Activated naive CD8-positive, alpha-beta T cell (primary cell): ENCODE measurements at regions not wholly inside any gene's neighbourhood (a gene's known extent, or its start where the extent isn't known, plus 50 kb on each side); places are given as distances from the start of the nearest gene placed in this dataset.
"Not testable (repeated sequence)": the region's sequence is repeated elsewhere in the genome, so short reads cannot be mapped to it uniquely, and the experiment has no call there.

ENCODE experiments used
- H3K27ac Mint-ChIP-seq: one replicate; pipeline ENCODE4 v1.8.0; 2021; ENCODE audit warnings: mixed read lengths
- H3K27me3 Mint-ChIP-seq: one replicate; pipeline ENCODE4 v1.8.0; 2021; ENCODE audit warnings: mixed read lengths
- H3K36me3 Mint-ChIP-seq: one replicate; pipeline ENCODE4 v1.8.0; 2021; ENCODE audit warnings: mixed read lengths
- H3K4me1 Mint-ChIP-seq: one replicate; pipeline ENCODE4 v1.8.0; 2021; ENCODE audit warnings: low read depth, mixed read lengths
- H3K4me3 Mint-ChIP-seq: one replicate; pipeline ENCODE4 v1.8.0; 2021; ENCODE audit warnings: mild to moderate bottlenecking, mixed read lengths
- H3K9me3 Mint-ChIP-seq: one replicate; pipeline ENCODE4 v1.8.0; 2021; ENCODE audit warnings: low read depth, mixed read lengths

DNA sequence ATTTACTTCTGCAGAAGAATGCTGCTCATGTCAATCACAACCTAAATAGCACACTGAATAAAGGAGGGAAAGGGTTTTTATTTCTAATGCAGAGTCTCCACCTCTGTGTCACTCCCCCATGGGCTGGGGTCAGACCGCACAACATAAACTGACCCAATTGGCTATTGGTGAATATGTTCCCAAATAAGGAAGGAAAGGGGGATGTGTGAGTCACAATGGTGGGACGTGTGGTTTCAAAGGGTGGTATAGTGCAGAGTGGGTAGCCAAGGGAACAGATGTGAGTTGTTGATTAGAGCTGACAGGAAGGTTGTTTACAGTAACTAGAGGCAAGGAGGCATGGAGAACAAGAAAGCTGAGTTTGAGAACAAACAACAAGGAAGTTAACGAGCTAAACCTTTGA, 491.8 kb downstream of the ZPLD1 start:
- H3K4me3 Mint-ChIP-seq: no peak overlapping the region
- peaks cover 12% of the 10 kb centered on the region for H3K9me3 Mint-ChIP-seq
- no peaks in the 10 kb centered on the region for H3K27me3 Mint-ChIP-seq
- H3K36me3 Mint-ChIP-seq: no peaks in the 10 kb centered on the region
- no peak overlapping the region for H3K27ac Mint-ChIP-seq
- no peaks in the 10 kb centered on the region for H3K4me1 Mint-ChIP-seq

GRCh38 chr3:102933377-102933776, 498.6 kb downstream of the ZPLD1 start:
- H3K4me3 Mint-ChIP-seq: no peak overlapping the region
- H3K27ac Mint-ChIP-seq: no peak overlapping the region
- no peaks in the 10 kb centered on the region for H3K36me3 Mint-ChIP-seq
- no peaks in the 10 kb centered on the region for H3K27me3 Mint-ChIP-seq
- no peaks in the 10 kb centered on the region for H3K4me1 Mint-ChIP-seq
- peaks cover 3% of the 10 kb centered on the region for H3K9me3 Mint-ChIP-seq

GRCh38 chr3:102936511-102937045, 501.8 kb downstream of the ZPLD1 start:
- H3K27me3 Mint-ChIP-seq: no peaks in the 10 kb centered on the region
- H3K9me3 Mint-ChIP-seq: peaks cover 7% of the 10 kb centered on the region
- H3K4me3 Mint-ChIP-seq: no peak overlapping the region
- H3K36me3 Mint-ChIP-seq: no peaks in the 10 kb centered on the region
- no peak overlapping the region for H3K27ac Mint-ChIP-seq
- no peaks in the 10 kb centered on the region for H3K4me1 Mint-ChIP-seq

DNA sequence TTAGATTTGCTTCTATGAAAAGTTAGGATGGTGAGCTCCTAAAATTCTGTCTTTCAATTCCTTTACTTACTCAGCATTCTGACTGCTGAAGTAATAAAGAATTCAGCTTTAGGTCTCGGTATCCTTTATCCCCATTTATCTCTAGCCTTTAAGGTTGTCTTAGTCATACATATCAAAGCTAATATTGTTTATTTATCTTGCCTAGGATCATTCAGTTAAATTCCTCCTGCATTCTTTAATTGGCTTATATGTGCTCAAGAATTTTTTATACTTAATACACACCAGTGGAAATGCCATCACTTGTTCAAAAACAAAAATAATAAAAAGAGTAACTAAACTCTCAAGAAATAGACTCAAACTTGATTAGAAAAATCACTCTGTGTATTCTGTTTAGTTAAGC, 507.0 kb downstream of the ZPLD1 start:
- no peaks in the 10 kb centered on the region for H3K27me3 Mint-ChIP-seq
- H3K36me3 Mint-ChIP-seq: no peaks in the 10 kb centered on the region
- no peak overlapping the region for H3K27ac Mint-ChIP-seq
- no peaks in the 10 kb centered on the region for H3K4me1 Mint-ChIP-seq
- peaks cover 4% of the 10 kb centered on the region for H3K9me3 Mint-ChIP-seq
- H3K4me3 Mint-ChIP-seq: no peak overlapping the region

- not testable (repeated sequence) for H3K4me3 Mint-ChIP-seq, H3K36me3 Mint-ChIP-seq, H3K27me3 Mint-ChIP-seq, H3K4me1 Mint-ChIP-seq, H3K9me3 Mint-ChIP-seq, H3K27ac Mint-ChIP-seq
These were observed 511.6 kb downstream of the ZPLD1 start for GRCh38 chr3:102946445-102946844.

- no peak overlapping the region for H3K27ac Mint-ChIP-seq
- H3K27me3 Mint-ChIP-seq: no peaks in the 10 kb centered on the region
- no peak overlapping the region for H3K4me3 Mint-ChIP-seq
- H3K36me3 Mint-ChIP-seq: no peaks in the 10 kb centered on the region
- H3K4me1 Mint-ChIP-seq: no peaks in the 10 kb centered on the region
- peaks cover 4% of the 10 kb centered on the region for H3K9me3 Mint-ChIP-seq
These were observed 537.5 kb downstream of the ZPLD1 start for GRCh38 chr3:102972350-102972749.

DNA sequence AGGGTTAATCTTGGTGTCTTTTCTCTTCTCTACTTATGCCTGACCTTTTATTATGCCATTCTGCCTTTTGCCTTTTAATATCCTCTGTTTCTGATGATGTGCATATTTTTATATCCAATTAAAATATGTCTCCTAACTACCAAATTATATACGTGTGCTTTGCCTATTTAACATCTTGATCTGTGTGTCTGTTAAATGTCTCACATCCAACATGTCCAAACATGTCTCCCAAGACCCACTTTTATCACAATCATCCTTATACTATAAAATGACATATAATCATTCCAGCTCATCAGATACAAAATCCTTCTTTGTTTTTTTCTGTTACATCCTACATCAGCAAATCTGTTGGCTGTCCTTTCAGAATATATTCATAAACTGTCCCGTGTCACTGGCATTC, 539.5 kb downstream of the ZPLD1 start:
- Mint-ChIP-seq H3K4me1 (no peaks in the 10 kb centered on the region), H3K4me3 (no peak overlapping the region), H3K27ac (no peak overlapping the region), H3K9me3 (peaks cover 4% of the 10 kb centered on the region), H3K27me3 (no peaks in the 10 kb centered on the region), H3K36me3 (no peaks in the 10 kb centered on the region)

- Mint-ChIP-seq H3K27ac (no peak overlapping the region), H3K9me3 (no peaks in the 10 kb centered on the region), H3K4me3 (no peak overlapping the region), H3K36me3 (no peaks in the 10 kb centered on the region), H3K27me3 (no peaks in the 10 kb centered on the region), H3K4me1 (no peaks in the 10 kb centered on the region)
These were observed 544.4 kb downstream of the ZPLD1 start for GRCh38 chr3:102979191-102979590.

DNA sequence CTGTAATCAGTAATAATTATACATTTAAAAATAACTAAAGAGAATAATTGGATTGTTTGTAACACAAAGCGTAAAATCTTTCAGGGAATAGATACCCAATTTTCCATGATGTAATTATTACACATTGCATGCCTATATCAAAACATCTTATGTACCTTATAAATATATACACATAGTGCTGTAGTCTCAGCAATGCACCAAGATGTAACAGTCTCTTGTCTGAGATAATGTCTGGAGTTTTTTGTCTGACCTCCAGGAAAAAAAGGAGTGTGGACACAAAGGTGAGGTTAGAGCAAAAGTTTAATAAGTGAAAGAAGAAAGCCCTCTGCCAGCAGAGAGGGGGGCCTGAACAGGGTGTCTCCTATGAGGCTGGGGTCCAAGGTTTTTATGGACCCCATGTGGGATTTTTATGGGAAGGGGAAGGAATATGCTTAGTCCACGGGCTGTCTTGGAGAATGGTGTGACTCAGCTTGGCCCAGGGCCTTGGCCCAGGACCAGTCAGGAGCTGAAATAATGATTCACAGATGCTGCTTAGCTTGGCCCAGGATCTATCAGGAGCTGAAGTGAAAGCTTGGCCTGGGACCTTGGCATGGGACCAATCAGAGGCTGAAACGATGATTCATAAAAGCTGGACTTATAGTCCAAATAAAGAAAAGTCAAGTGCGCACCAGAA, 545.0 kb downstream of the ZPLD1 start:
- Mint-ChIP-seq H3K9me3 (no peaks in the 10 kb centered on the region), H3K4me3 (no peak overlapping the region), H3K27ac (no peak overlapping the region), H3K4me1 (no peaks in the 10 kb centered on the region), H3K27me3 (no peaks in the 10 kb centered on the region), H3K36me3 (no peaks in the 10 kb centered on the region)

DNA sequence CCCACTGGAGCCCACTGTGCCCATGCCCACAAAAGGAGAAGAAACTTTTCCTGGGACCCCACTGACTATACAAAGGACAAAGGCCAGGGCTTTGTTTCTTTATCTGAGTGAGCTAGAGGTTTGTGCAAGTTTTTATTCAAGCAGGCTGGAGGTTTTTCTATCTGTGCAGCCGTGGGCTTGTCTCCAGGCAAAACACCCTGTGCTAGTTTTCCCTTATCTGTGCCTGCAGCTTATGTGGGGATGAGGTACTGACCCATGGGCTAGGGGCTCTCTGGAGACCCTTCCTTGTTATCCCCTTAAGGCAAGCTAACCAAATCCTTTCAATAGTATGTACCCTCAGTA, 545.5 kb downstream of the ZPLD1 start:
- H3K27me3 Mint-ChIP-seq: no peaks in the 10 kb centered on the region
- no peaks in the 10 kb centered on the region for H3K4me1 Mint-ChIP-seq
- H3K4me3 Mint-ChIP-seq: no peak overlapping the region
- no peaks in the 10 kb centered on the region for H3K36me3 Mint-ChIP-seq
- no peak overlapping the region for H3K27ac Mint-ChIP-seq
- H3K9me3 Mint-ChIP-seq: no peaks in the 10 kb centered on the region

- H3K9me3 Mint-ChIP-seq: peaks cover 4% of the 10 kb centered on the region
- no peaks in the 10 kb centered on the region for H3K27me3 Mint-ChIP-seq
- H3K4me1 Mint-ChIP-seq: no peaks in the 10 kb centered on the region
- no peak overlapping the region for H3K27ac Mint-ChIP-seq
- H3K4me3 Mint-ChIP-seq: no peak overlapping the region
- H3K36me3 Mint-ChIP-seq: no peaks in the 10 kb centered on the region
These were observed 567.8 kb downstream of the ZPLD1 start for GRCh38 chr3:103002425-103003176.

GRCh38 chr3:103006526-103007183, 571.8 kb downstream of the ZPLD1 start:
- H3K27ac Mint-ChIP-seq: no peak overlapping the region
- H3K4me3 Mint-ChIP-seq: no peak overlapping the region
- H3K4me1 Mint-ChIP-seq: no peaks in the 10 kb centered on the region
- no peaks in the 10 kb centered on the region for H3K27me3 Mint-ChIP-seq
- H3K9me3 Mint-ChIP-seq: peaks cover 4% of the 10 kb centered on the region
- H3K36me3 Mint-ChIP-seq: no peaks in the 10 kb centered on the region

DNA sequence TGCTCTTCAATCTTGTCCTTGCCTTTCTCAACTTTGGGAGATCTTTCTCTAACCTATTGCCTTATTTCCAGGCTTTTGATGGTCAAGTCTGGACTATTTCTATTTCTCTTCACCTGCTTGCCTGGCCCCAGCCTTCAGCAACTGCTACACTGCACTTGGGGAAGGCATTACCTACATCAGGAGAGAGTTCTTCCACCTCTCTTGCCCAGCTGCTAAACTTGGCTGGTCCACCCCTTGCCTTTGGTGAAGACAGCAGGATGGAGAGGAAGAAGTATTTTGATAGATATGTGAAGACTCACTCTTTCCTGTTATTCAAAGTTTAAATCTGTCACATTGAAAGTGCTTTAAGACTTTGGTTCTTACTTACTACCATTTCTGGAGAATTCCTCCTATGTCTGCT, 574.8 kb downstream of the ZPLD1 start:
- Mint-ChIP-seq H3K27me3 (no peaks in the 10 kb centered on the region), H3K9me3 (peaks cover 4% of the 10 kb centered on the region), H3K4me3 (no peak overlapping the region), H3K36me3 (no peaks in the 10 kb centered on the region), H3K27ac (no peak overlapping the region), H3K4me1 (no peaks in the 10 kb centered on the region)

GRCh38 chr3:103025880-103026279, 591.1 kb downstream of the ZPLD1 start:
- no peak overlapping the region for H3K4me3 Mint-ChIP-seq
- H3K36me3 Mint-ChIP-seq: no peaks in the 10 kb centered on the region
- no peaks in the 10 kb centered on the region for H3K9me3 Mint-ChIP-seq
- no peaks in the 10 kb centered on the region for H3K27me3 Mint-ChIP-seq
- H3K27ac Mint-ChIP-seq: no peak overlapping the region
- no peaks in the 10 kb centered on the region for H3K4me1 Mint-ChIP-seq

DNA sequence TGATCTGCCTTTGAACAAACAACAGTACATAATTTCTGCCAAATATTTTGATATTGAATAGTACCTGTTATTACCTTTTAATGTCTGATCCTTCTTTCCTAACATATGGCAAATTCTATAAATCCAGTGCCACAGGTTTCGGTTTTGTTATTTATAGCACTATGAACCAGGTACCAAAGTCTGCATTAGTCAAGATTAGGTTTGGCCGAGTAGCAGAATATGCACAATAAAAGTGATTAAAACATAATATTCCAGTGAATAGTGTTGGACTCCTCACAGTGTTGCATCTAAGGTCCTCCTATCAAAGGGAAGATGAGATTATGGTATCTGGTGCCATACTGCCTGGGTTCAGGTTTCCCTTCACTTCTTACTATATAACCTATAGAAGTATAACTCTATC, 599.0 kb downstream of the ZPLD1 start:
- H3K4me3 Mint-ChIP-seq: no peak overlapping the region
- H3K4me1 Mint-ChIP-seq: no peaks in the 10 kb centered on the region
- H3K27ac Mint-ChIP-seq: no peak overlapping the region

More for the DNA sequence above, 599.0 kb downstream of the ZPLD1 start:
- H3K27me3 Mint-ChIP-seq: no peaks in the 10 kb centered on the region
- no peaks in the 10 kb centered on the region for H3K36me3 Mint-ChIP-seq
- no peaks in the 10 kb centered on the region for H3K9me3 Mint-ChIP-seq
